ENCODE measurements at regions not wholly inside any gene's neighbourhood (a gene's known extent, or its start where the extent isn't known, plus 50 kb on each side); places are given as distances from the start of the nearest gene placed in this dataset.

- TF ChIP-seq EZH2phosphoT487 (IDR thresholded peaks at IDR 0.05; ENCODE audit: borderline replicate concordance, low read length) = no peak
- H3K79me2 ChIP-seq (ENCODE audit: control insufficient read depth, low read length) = no peaks in the 10 kb centered on the region
- H3K4me3 ChIP-seq (ENCODE audit: low read length) = no peak overlapping the region
- no peaks in the 10 kb centered on the region for H3K27me3 ChIP-seq (ENCODE audit: control insufficient read depth, low read length)
- H3F3A ChIP-seq (ENCODE audit: control insufficient read depth, insufficient read depth) = no peaks in the 10 kb centered on the region
- no peaks in the 10 kb centered on the region for H3K4me1 ChIP-seq (ENCODE audit: control insufficient read depth, low read length)
- H3K9me2 ChIP-seq (replicated peaks; ENCODE audit: control insufficient read depth, low read length) = no peaks in the 10 kb centered on the region
- no peak overlapping the region for H3K4me2 ChIP-seq (ENCODE audit: low read length)
- H4K20me1 ChIP-seq (ENCODE audit: control insufficient read depth, insufficient read depth, low read depth, low read length) = no peaks in the 10 kb centered on the region
- H3K36me3 ChIP-seq (ENCODE audit: control insufficient read depth, low read length) = no peaks in the 10 kb centered on the region
- no peak overlapping the region for H3K27ac ChIP-seq (ENCODE audit: low read depth, low read length)
- H3K9me3 ChIP-seq (ENCODE audit: control insufficient read depth, insufficient read depth, low read length) = peaks cover 43% of the 10 kb centered on the region; the same call in 1 of the 2 replicates
These were observed 199.5 kb downstream of the FOXD4L6 start for GRCh38 chr9:40928803-40929487.

DNA sequence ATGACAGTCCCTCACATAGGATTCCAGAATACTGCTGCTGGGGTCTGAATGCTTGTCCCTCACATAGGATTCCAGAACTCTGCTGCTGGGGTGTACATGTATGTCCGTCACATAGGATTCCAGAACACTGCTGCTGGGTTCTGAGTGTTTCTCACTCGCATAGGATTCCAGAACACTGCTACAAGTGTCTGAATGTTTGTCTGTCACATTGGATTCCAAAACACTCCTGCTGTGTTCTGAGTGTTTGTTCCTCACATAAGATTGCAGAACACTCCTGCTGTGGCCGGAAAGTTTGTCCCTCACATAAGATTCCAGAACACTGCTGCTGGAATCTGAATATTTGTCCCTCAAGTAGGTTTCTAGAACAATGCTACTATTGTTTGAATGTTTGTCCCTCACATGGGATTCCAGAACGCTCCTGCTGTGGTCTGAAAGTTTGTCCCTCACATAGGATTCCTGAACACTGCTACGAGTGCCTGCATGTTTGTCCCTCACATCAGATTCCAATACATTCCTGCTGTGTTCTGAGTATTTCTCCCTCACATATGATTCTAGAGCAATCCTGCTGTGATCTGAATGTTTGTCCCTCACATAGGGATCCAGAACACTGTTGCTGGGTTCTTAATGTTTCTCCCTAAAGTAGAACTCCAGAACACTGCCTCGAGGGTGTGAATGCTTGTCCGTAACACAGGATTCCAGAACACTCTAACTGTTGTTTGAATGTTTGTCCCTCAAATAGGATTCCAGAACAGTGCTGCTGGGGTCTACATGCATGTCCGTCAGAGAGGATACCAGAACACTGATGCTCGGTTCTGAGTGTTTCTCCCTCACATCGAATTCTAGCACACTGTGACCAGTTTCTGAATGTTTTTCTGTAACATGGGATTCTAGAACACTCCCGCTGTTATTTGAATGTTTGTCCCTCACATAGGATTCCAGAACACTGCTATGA lies 200.4 kb downstream of the FOXD4L6 start:
- H3K9me3 ChIP-seq (ENCODE audit: control insufficient read depth, insufficient read depth, low read length) = peaks cover 48% of the 10 kb centered on the region; the same call in 1 of the 2 replicates
- no peaks in the 10 kb centered on the region for H3K9me2 ChIP-seq (replicated peaks; ENCODE audit: control insufficient read depth, low read length)

DNA sequence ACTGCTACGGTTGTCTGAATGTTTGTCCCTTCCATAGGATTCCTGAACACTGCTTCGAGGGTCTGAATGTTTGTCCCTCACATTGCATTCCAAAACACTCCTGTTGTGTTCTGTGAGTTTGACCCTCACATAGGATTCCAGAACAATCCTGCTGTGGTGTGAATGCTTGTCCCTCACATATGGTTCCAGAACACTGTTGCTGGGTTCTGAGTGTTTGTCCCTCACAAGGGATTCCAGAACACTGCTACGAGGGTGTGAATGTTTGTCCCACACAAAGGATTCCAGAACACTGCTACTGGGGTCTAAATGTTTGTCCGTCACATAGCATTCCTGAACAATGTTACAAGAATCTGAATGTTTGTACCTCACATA lies 201.2 kb downstream of the FOXD4L6 start:
- Histone ChIP-seq H3K9me3 (ENCODE audit: control insufficient read depth, insufficient read depth, low read length) (peaks cover 48% of the 10 kb centered on the region; the same call in 1 of the 2 replicates), H3K4me2 (ENCODE audit: low read length) (no peak overlapping the region), H3K27me3 (ENCODE audit: control insufficient read depth, low read length) (no peaks in the 10 kb centered on the region), H3F3A (ENCODE audit: control insufficient read depth, insufficient read depth) (no peaks in the 10 kb centered on the region), H3K36me3 (ENCODE audit: control insufficient read depth, low read length) (no peaks in the 10 kb centered on the region), H3K4me1 (ENCODE audit: control insufficient read depth, low read length) (no peaks in the 10 kb centered on the region), H3K79me2 (ENCODE audit: control insufficient read depth, low read length) (no peaks in the 10 kb centered on the region), H3K27ac (ENCODE audit: low read depth, low read length) (no peak overlapping the region), H3K4me3 (ENCODE audit: low read length) (no peak overlapping the region), H4K20me1 (ENCODE audit: control insufficient read depth, insufficient read depth, low read depth, low read length) (no peaks in the 10 kb centered on the region), H3K9me2 (replicated peaks; ENCODE audit: control insufficient read depth, low read length) (no peaks in the 10 kb centered on the region)
- TF ChIP-seq EZH2phosphoT487 (IDR thresholded peaks at IDR 0.05; ENCODE audit: borderline replicate concordance, low read length) = no peak
- TF ChIP-seq, protein P1, sequence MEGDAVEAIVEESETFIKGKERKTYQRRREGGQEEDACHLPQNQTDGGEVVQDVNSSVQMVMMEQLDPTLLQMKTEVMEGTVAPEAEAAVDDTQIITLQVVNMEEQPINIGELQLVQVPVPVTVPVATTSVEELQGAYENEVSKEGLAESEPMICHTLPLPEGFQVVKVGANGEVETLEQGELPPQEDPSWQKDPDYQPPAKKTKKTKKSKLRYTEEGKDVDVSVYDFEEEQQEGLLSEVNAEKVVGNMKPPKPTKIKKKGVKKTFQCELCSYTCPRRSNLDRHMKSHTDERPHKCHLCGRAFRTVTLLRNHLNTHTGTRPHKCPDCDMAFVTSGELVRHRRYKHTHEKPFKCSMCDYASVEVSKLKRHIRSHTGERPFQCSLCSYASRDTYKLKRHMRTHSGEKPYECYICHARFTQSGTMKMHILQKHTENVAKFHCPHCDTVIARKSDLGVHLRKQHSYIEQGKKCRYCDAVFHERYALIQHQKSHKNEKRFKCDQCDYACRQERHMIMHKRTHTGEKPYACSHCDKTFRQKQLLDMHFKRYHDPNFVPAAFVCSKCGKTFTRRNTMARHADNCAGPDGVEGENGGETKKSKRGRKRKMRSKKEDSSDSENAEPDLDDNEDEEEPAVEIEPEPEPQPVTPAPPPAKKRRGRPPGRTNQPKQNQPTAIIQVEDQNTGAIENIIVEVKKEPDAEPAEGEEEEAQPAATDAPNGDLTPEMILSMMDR (IDR thresholded peaks at IDR 0.05; ENCODE audit: low read depth, low read length, poor library complexity, severe bottlenecking) = no peak

More for the DNA sequence above, 200.4 kb downstream of the FOXD4L6 start:
- Histone ChIP-seq H3K4me1 (ENCODE audit: control insufficient read depth, low read length) (no peaks in the 10 kb centered on the region), H3K79me2 (ENCODE audit: control insufficient read depth, low read length) (no peaks in the 10 kb centered on the region), H3K27me3 (ENCODE audit: control insufficient read depth, low read length) (no peaks in the 10 kb centered on the region), H3K27ac (ENCODE audit: low read depth, low read length) (no peak overlapping the region), H3K4me3 (ENCODE audit: low read length) (no peak overlapping the region), H3K4me2 (ENCODE audit: low read length) (no peak overlapping the region), H4K20me1 (ENCODE audit: control insufficient read depth, insufficient read depth, low read depth, low read length) (no peaks in the 10 kb centered on the region), H3F3A (ENCODE audit: control insufficient read depth, insufficient read depth) (no peaks in the 10 kb centered on the region), H3K36me3 (ENCODE audit: control insufficient read depth, low read length) (no peaks in the 10 kb centered on the region)
- TF ChIP-seq, protein P1 (IDR thresholded peaks at IDR 0.05; ENCODE audit: low read depth, low read length, poor library complexity, severe bottlenecking) = no peak
